ENCODE measurements at regions not wholly inside any gene's neighbourhood (a gene's known extent, or its start where the extent isn't known, plus 50 kb on each side); places are given as distances from the start of the nearest gene placed in this dataset.
"Not testable (repeated sequence)": the region's sequence is repeated elsewhere in the genome, so short reads cannot be mapped to it uniquely, and the experiment has no call there.

DNA sequence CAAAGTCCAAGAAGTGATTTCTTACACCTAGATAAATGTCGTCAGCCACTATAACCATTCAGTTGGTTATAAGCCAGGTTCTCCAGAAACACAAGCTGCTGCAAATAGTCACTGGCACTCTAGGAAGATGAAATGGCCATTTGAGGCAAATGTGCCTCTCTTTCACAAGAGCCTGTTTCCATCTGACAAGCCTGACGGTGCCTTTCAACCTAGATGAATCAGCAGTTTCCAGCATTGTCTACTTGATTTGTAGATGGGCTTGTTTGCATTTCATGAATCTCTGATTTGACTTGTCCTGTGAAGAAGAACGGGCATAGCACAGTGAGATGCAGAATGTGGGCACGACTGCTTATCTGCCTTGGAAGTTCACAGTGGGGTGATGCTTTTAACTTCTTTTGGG lies 327.2 kb downstream of the LMO7 start:
- Histone ChIP-seq H3K4me3 (ENCODE audit: low read depth, low read length) (no peak overlapping the region), H3K9me3 (no peaks in the 10 kb centered on the region), H3K4me1 (no peaks in the 10 kb centered on the region), H3K36me3 (no peaks in the 10 kb centered on the region), H3K27me3 (no peaks in the 10 kb centered on the region)
- no peak for DNase-seq
- TF ChIP-seq, protein P1, sequence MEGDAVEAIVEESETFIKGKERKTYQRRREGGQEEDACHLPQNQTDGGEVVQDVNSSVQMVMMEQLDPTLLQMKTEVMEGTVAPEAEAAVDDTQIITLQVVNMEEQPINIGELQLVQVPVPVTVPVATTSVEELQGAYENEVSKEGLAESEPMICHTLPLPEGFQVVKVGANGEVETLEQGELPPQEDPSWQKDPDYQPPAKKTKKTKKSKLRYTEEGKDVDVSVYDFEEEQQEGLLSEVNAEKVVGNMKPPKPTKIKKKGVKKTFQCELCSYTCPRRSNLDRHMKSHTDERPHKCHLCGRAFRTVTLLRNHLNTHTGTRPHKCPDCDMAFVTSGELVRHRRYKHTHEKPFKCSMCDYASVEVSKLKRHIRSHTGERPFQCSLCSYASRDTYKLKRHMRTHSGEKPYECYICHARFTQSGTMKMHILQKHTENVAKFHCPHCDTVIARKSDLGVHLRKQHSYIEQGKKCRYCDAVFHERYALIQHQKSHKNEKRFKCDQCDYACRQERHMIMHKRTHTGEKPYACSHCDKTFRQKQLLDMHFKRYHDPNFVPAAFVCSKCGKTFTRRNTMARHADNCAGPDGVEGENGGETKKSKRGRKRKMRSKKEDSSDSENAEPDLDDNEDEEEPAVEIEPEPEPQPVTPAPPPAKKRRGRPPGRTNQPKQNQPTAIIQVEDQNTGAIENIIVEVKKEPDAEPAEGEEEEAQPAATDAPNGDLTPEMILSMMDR (IDR thresholded peaks at IDR 0.05; ENCODE audit: low read depth, low read length), result no peak

DNA sequence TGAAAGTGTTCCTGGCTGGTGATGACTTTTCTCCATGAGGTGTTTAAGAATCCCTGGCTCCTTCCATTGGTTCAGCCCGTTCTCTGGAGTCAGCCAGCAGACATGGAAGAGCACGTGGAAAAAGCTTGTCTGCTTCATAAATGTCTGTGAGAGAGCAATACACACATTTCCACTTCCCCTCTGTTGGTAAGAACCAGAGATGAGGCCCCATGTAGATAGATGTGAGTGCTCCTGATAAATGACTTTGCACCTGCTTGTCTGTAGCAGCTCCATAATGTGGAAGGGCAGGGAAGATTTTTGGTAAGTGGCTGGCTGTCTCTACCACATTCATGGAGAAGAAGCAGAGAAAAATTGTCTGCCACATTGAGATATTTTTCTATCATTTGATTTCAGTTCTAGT lies 325.8 kb downstream of the LMO7 start:
- TF ChIP-seq, protein P1 (IDR thresholded peaks at IDR 0.05; ENCODE audit: low read depth, low read length), result no peak
- Histone ChIP-seq H3K4me1 (no peaks in the 10 kb centered on the region), H3K9me3 (no peaks in the 10 kb centered on the region), H3K27me3 (no peaks in the 10 kb centered on the region), H3K4me3 (ENCODE audit: low read depth, low read length) (no peak overlapping the region), H3K36me3 (no peaks in the 10 kb centered on the region)
- no peak for DNase-seq

GRCh38 chr13:75960538-75960994 lies 324.4 kb downstream of the LMO7 start:
- no peak for DNase-seq
- Histone ChIP-seq H3K36me3 (no peaks in the 10 kb centered on the region), H3K4me3 (ENCODE audit: low read depth, low read length) (no peak overlapping the region), H3K9me3 (no peaks in the 10 kb centered on the region), H3K27me3 (no peaks in the 10 kb centered on the region), H3K4me1 (no peaks in the 10 kb centered on the region)
- TF ChIP-seq, protein P1 (IDR thresholded peaks at IDR 0.05; ENCODE audit: low read depth, low read length), result no peak

DNA sequence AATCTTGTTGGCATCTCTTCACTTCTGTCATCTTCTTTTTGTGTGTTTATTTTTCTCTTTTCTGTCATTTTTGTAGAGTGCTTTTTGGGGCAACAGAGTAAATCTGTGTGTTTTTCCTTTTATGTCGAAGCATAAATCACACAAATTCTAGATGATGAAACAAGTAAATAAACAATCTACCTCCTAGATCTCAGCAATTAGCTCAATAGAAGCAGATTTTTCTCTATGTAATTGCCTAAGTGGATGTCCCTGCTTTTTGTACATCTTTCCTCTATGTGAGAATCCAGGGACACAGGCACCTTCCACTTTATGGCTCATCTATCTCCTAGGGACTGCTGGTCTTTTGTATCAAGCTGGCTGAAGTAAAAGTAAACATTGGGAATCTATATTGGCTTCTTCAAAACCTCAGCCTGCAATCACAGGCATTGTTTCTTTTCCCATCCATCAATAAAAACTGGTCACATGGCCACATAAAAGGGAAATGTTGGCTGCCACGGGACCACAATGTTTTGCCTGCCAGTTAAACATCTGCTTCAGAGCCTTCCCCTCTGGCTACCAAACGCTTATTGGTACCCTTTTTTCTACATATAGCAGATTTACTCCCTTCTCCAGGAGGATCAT lies 323.8 kb downstream of the LMO7 start:
- Histone ChIP-seq H3K4me3 (ENCODE audit: low read depth, low read length) (no peak overlapping the region), H3K9me3 (no peaks in the 10 kb centered on the region), H3K36me3 (no peaks in the 10 kb centered on the region), H3K4me1 (no peaks in the 10 kb centered on the region), H3K27me3 (no peaks in the 10 kb centered on the region)
- no peak for DNase-seq
- TF ChIP-seq, protein P1 (IDR thresholded peaks at IDR 0.05; ENCODE audit: low read depth, low read length), result no peak

DNA sequence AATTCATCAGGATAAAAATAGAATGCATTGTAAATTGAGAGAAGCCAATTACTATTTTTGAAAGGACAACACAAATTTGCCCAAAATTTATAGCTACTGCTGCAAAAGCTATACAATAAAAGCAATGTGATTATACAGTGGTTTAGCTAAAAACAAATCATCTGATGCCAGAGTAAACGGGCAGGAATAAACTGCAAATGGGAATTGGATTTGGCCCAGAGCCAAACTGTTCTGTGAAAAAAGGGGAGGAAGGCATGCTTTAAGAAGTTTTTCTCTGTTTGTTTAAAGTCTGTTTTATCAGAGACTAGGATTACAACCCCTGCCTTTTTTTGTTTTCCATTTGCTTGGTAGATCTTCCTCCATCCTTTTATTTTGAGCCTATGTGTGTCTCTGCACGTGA lies 317.5 kb downstream of the LMO7 start:
- not testable (repeated sequence) for DNase-seq; H3K27me3 ChIP-seq; H3K4me1 ChIP-seq; H3K9me3 ChIP-seq; H3K36me3 ChIP-seq; H3K4me3 ChIP-seq (ENCODE audit: low read depth, low read length)

DNA sequence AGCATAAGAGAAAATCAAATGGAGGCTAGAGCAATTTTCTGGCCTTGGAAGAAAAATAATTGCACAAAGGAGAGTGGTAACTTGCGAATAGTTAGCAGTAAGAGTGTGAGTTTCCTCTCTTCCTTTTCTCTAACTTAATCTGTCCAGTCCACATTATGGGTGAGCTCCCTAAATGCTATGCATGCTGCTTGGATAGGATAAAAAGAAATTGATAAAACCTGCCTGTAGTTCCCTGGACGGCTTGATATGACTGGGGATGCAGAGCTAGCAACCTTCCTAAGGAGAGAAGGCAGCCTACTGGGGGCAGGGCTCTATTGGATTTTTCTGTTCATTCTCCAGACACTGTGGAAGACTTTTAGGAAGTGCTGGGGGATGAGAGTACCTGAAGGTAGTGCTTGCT lies 311.3 kb downstream of the LMO7 start:
- Histone ChIP-seq H3K36me3 (no peaks in the 10 kb centered on the region), H3K27me3 (no peaks in the 10 kb centered on the region), H3K4me3 (ENCODE audit: low read depth, low read length) (no peak overlapping the region), H3K4me1 (no peaks in the 10 kb centered on the region), H3K9me3 (no peaks in the 10 kb centered on the region)
- TF ChIP-seq, protein P1 (IDR thresholded peaks at IDR 0.05; ENCODE audit: low read depth, low read length), result no peak
- no peak for DNase-seq
